ENCODE measurements at regions not wholly inside any gene's neighbourhood (a gene's known extent, or its start where the extent isn't known, plus 50 kb on each side); places are given as distances from the start of the nearest gene placed in this dataset.

GRCh38 chr7:49333180-49333881 is 409.0 kb downstream of the CDC14C start:
- Mint-ChIP-seq H3K27me3 (no peaks in the 10 kb centered on the region), H3K36me3 (no peaks in the 10 kb centered on the region), H3K27ac (no peak overlapping the region), H3K4me1 (no peaks in the 10 kb centered on the region), H3K4me3 (no peak overlapping the region), H3K9me3 (peaks cover 0 to 7% (median 0%) of the 10 kb centered on the region in 7 donors)
- Histone ChIP-seq H3K27me3 (ENCODE audit: control insufficient read depth, insufficient read depth, low read length) (no peaks in the 10 kb centered on the region), H3K27ac (ENCODE audit: insufficient read depth, low read length, poor library complexity, severe bottlenecking) (no peak overlapping the region), H3K4me3 (ENCODE audit: low read depth, low read length) (no peak overlapping the region), H3K9me3 (ENCODE audit: control insufficient read depth in 2 of 2, low read length in 2 of 2) (peaks cover 0 to 2% of the 10 kb centered on the region in 2 experiments), H3K36me3 (ENCODE audit: control insufficient read depth, insufficient read depth, low read length) (no peaks in the 10 kb centered on the region), H3K4me1 (ENCODE audit: control insufficient read depth, insufficient read depth, low read length, poor library complexity, severe bottlenecking) (no peaks in the 10 kb centered on the region)
- no peak for DNase-seq
- no peak for ATAC-seq (ENCODE audit: low read depth in 2 of 2)

GRCh38 chr7:49341849-49342248 is 417.5 kb downstream of the CDC14C start:
- Mint-ChIP-seq H3K36me3 (no peaks in the 10 kb centered on the region), H3K27ac (no peak overlapping the region), H3K4me3 (no peak overlapping the region), H3K4me1 (no peaks in the 10 kb centered on the region), H3K27me3 (no peaks in the 10 kb centered on the region), H3K9me3 (peaks cover 0 to 5% (median 3%) of the 10 kb centered on the region in 7 donors)
- H3K27ac ChIP-seq (ENCODE audit: insufficient read depth, low read length, poor library complexity, severe bottlenecking), result no peak overlapping the region
- ATAC-seq (ENCODE audit: low read depth in 2 of 2), result no peak
- H3K4me3 ChIP-seq (ENCODE audit: low read depth, low read length), result no peak overlapping the region
- no peaks in the 10 kb centered on the region for H3K9me3 ChIP-seq (ENCODE audit: control insufficient read depth in 2 of 2, low read length in 2 of 2)
- no peak for DNase-seq
- H3K36me3 ChIP-seq (ENCODE audit: control insufficient read depth, insufficient read depth, low read length), result no peaks in the 10 kb centered on the region
- H3K27me3 ChIP-seq (ENCODE audit: control insufficient read depth, insufficient read depth, low read length), result no peaks in the 10 kb centered on the region
- H3K4me1 ChIP-seq (ENCODE audit: control insufficient read depth, insufficient read depth, low read length, poor library complexity, severe bottlenecking), result no peaks in the 10 kb centered on the region

GRCh38 chr7:49344556-49344955 is 420.2 kb downstream of the CDC14C start:
- Histone ChIP-seq H3K4me3 (ENCODE audit: low read depth, low read length) (no peak overlapping the region), H3K4me1 (ENCODE audit: control insufficient read depth, insufficient read depth, low read length, poor library complexity, severe bottlenecking) (no peaks in the 10 kb centered on the region), H3K27me3 (ENCODE audit: control insufficient read depth, insufficient read depth, low read length) (no peaks in the 10 kb centered on the region), H3K9me3 (ENCODE audit: control insufficient read depth in 2 of 2, low read length in 2 of 2) (no peaks in the 10 kb centered on the region), H3K36me3 (ENCODE audit: control insufficient read depth, insufficient read depth, low read length) (no peaks in the 10 kb centered on the region), H3K27ac (ENCODE audit: insufficient read depth, low read length, poor library complexity, severe bottlenecking) (no peak overlapping the region)
- H3K27me3 Mint-ChIP-seq, result no peaks in the 10 kb centered on the region
- DNase-seq, result no peak
- H3K27ac Mint-ChIP-seq, result no peak overlapping the region
- no peak for ATAC-seq (ENCODE audit: low read depth in 2 of 2)
- H3K4me3 Mint-ChIP-seq, result no peak overlapping the region
- H3K36me3 Mint-ChIP-seq, result no peaks in the 10 kb centered on the region
- no peaks in the 10 kb centered on the region for H3K4me1 Mint-ChIP-seq
- peaks cover 0 to 6% (median 3%) of the 10 kb centered on the region in 7 donors for H3K9me3 Mint-ChIP-seq

- Histone ChIP-seq H3K4me3 (ENCODE audit: low read depth, low read length) (no peak overlapping the region), H3K9me3 (ENCODE audit: control insufficient read depth in 2 of 2, low read length in 2 of 2) (no peaks in the 10 kb centered on the region), H3K4me1 (ENCODE audit: control insufficient read depth, insufficient read depth, low read length, poor library complexity, severe bottlenecking) (no peaks in the 10 kb centered on the region), H3K27me3 (ENCODE audit: control insufficient read depth, insufficient read depth, low read length) (no peaks in the 10 kb centered on the region), H3K36me3 (ENCODE audit: control insufficient read depth, insufficient read depth, low read length) (no peaks in the 10 kb centered on the region), H3K27ac (ENCODE audit: insufficient read depth, low read length, poor library complexity, severe bottlenecking) (no peak overlapping the region)
- Mint-ChIP-seq H3K27ac (no peak overlapping the region), H3K4me3 (no peak overlapping the region), H3K36me3 (no peaks in the 10 kb centered on the region), H3K4me1 (no peaks in the 10 kb centered on the region), H3K9me3 (peaks cover 0 to 13% (median 3%) of the 10 kb centered on the region in 7 donors), H3K27me3 (no peaks in the 10 kb centered on the region)
- ATAC-seq (ENCODE audit: low read depth in 2 of 2), result no peak
- DNase-seq, result no peak
Measured at GRCh38 chr7:49346195-49346899, 422.0 kb downstream of the CDC14C start.

GRCh38 chr7:49367072-49367471 is 406.4 kb upstream of the VWC2 start:
- no peak for ATAC-seq (ENCODE audit: low read depth in 2 of 2)

GRCh38 chr7:49371771-49372170 is 401.7 kb upstream of the VWC2 start:
- Mint-ChIP-seq H3K27ac (no peak overlapping the region), H3K36me3 (no peaks in the 10 kb centered on the region), H3K4me3 (no peak overlapping the region), H3K4me1 (no peaks in the 10 kb centered on the region), H3K27me3 (no peaks in the 10 kb centered on the region), H3K9me3 (peaks cover 0 to 7% (median 3%) of the 10 kb centered on the region in 7 donors)
- Histone ChIP-seq H3K4me3 (ENCODE audit: low read depth, low read length) (no peak overlapping the region), H3K36me3 (ENCODE audit: control insufficient read depth, insufficient read depth, low read length) (no peaks in the 10 kb centered on the region), H3K4me1 (ENCODE audit: control insufficient read depth, insufficient read depth, low read length, poor library complexity, severe bottlenecking) (no peaks in the 10 kb centered on the region), H3K27me3 (ENCODE audit: control insufficient read depth, insufficient read depth, low read length) (no peaks in the 10 kb centered on the region), H3K27ac (ENCODE audit: insufficient read depth, low read length, poor library complexity, severe bottlenecking) (no peak overlapping the region), H3K9me3 (ENCODE audit: control insufficient read depth in 2 of 2, low read length in 2 of 2) (no peaks in the 10 kb centered on the region)
- ATAC-seq (ENCODE audit: low read depth in 2 of 2) (no peak), DNase-seq (no peak)

More at GRCh38 chr7:49367072-49367471, 406.4 kb upstream of the VWC2 start:
- H3K9me3 ChIP-seq (ENCODE audit: control insufficient read depth in 2 of 2, low read length in 2 of 2), result no peaks in the 10 kb centered on the region
- no peaks in the 10 kb centered on the region for H3K36me3 Mint-ChIP-seq
- H3K27ac ChIP-seq (ENCODE audit: insufficient read depth, low read length, poor library complexity, severe bottlenecking), result no peak overlapping the region
- no peak for DNase-seq
- H3K36me3 ChIP-seq (ENCODE audit: control insufficient read depth, insufficient read depth, low read length), result no peaks in the 10 kb centered on the region
- H3K4me1 Mint-ChIP-seq, result no peaks in the 10 kb centered on the region
- H3K27ac Mint-ChIP-seq, result no peak overlapping the region
- no peak overlapping the region for H3K4me3 ChIP-seq (ENCODE audit: low read depth, low read length)
- H3K9me3 Mint-ChIP-seq, result peaks cover 0 to 12% (median 7%) of the 10 kb centered on the region in 7 donors
- no peak overlapping the region for H3K4me3 Mint-ChIP-seq
- no peaks in the 10 kb centered on the region for H3K27me3 ChIP-seq (ENCODE audit: control insufficient read depth, insufficient read depth, low read length)
- no peaks in the 10 kb centered on the region for H3K27me3 Mint-ChIP-seq
- H3K4me1 ChIP-seq (ENCODE audit: control insufficient read depth, insufficient read depth, low read length, poor library complexity, severe bottlenecking), result no peaks in the 10 kb centered on the region

GRCh38 chr7:49376817-49377375 is 396.5 kb upstream of the VWC2 start:
- Mint-ChIP-seq H3K27me3 (no peaks in the 10 kb centered on the region), H3K4me3 (no peak overlapping the region), H3K36me3 (no peaks in the 10 kb centered on the region), H3K4me1 (no peaks in the 10 kb centered on the region), H3K9me3 (peaks cover 0 to 8% (median 2%) of the 10 kb centered on the region in 7 donors), H3K27ac (no peak overlapping the region)
- Histone ChIP-seq H3K27ac (ENCODE audit: insufficient read depth, low read length, poor library complexity, severe bottlenecking) (no peak overlapping the region), H3K4me3 (ENCODE audit: low read depth, low read length) (no peak overlapping the region), H3K27me3 (ENCODE audit: control insufficient read depth, insufficient read depth, low read length) (no peaks in the 10 kb centered on the region), H3K9me3 (ENCODE audit: control insufficient read depth in 2 of 2, low read length in 2 of 2) (no peaks in the 10 kb centered on the region), H3K36me3 (ENCODE audit: control insufficient read depth, insufficient read depth, low read length) (no peaks in the 10 kb centered on the region), H3K4me1 (ENCODE audit: control insufficient read depth, insufficient read depth, low read length, poor library complexity, severe bottlenecking) (no peaks in the 10 kb centered on the region)
- DNase-seq (no peak), ATAC-seq (ENCODE audit: low read depth in 2 of 2) (no peak)
